ENCODE measurements at regions not wholly inside any gene's neighbourhood (a gene's known extent, or its start where the extent isn't known, plus 50 kb on each side); places are given as distances from the start of the nearest gene placed in this dataset.

DNA sequence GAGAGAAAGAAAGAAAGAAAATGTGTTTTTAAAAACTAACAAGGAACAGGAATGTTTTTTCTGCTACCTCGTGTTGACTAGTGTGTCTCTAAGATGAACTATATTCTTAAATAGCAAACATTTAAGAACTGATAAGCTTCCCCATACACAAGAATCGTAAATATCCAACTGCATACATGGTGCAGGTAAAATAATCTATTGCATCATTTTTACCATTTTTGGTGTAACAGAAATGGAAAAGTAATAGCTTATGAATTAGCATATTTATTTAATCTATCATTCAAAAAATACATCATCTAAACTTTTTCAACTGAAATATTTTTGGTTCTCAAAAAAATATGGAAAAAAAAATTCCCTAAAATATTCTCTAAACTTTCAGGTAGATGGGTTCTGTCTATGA is 59.7 kb upstream of the RAD23B start:
- Histone ChIP-seq H3K27ac (ENCODE audit: low read depth, low read length) (no peak overlapping the region), H3K27me3 (ENCODE audit: control insufficient read depth, insufficient read depth, low read length) (no peaks in the 10 kb centered on the region), H3K4me3 (ENCODE audit: low read depth, low read length) (no peak overlapping the region; the same call in 1 of the 2 replicates), H3K9me3 (ENCODE audit: control insufficient read depth, insufficient read depth, low read length) (no peaks in the 10 kb centered on the region)
- ChIA-PET CTCF (interaction anchor here (1.1 to 4.2 kb wide), 3 partner anchors 19 to 117 kb away, joined by 3 to 37 read pairs (median 3); no protein-coding TSS in a partner anchor), POLR2A (interaction anchor here (0.7 to 1.5 kb wide), 2 partner anchors 29 to 60 kb away, joined by 4 to 7 read pairs; partner anchors contain the start of gene RAD23B)
- DNase-seq (ENCODE audit: low read depth, low spot score), result no peak
- TF ChIP-seq, protein P1, sequence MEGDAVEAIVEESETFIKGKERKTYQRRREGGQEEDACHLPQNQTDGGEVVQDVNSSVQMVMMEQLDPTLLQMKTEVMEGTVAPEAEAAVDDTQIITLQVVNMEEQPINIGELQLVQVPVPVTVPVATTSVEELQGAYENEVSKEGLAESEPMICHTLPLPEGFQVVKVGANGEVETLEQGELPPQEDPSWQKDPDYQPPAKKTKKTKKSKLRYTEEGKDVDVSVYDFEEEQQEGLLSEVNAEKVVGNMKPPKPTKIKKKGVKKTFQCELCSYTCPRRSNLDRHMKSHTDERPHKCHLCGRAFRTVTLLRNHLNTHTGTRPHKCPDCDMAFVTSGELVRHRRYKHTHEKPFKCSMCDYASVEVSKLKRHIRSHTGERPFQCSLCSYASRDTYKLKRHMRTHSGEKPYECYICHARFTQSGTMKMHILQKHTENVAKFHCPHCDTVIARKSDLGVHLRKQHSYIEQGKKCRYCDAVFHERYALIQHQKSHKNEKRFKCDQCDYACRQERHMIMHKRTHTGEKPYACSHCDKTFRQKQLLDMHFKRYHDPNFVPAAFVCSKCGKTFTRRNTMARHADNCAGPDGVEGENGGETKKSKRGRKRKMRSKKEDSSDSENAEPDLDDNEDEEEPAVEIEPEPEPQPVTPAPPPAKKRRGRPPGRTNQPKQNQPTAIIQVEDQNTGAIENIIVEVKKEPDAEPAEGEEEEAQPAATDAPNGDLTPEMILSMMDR (IDR thresholded peaks at IDR 0.05; ENCODE audit: low read depth, low read length), result no peak

DNA sequence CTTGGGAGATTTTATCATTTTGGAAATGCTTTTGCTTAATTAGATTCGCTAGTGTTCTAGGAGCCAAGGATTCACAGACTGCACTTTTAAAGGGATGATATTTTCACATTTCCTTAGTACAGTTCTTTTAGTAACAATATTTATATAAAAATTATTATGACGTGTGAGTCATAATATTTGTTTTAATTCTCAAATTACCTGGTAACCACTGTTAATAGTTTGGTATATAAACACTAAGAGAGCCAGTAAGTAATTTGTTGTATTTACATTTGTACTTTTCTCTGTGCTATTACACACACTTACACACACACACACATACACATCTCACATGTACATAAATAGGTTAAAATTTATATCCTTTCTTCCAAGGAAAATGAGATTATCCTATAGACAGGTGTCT is 58.8 kb upstream of the RAD23B start:
- TF ChIP-seq, protein P1 (IDR thresholded peaks at IDR 0.05; ENCODE audit: low read depth, low read length), result no peak
- DNase-seq (ENCODE audit: low read depth, low spot score), result no peak
- Histone ChIP-seq H3K4me3 (ENCODE audit: low read depth, low read length) (no peak overlapping the region; the same call in 1 of the 2 replicates), H3K27ac (ENCODE audit: low read depth, low read length) (no peak overlapping the region), H3K27me3 (ENCODE audit: control insufficient read depth, insufficient read depth, low read length) (no peaks in the 10 kb centered on the region), H3K9me3 (ENCODE audit: control insufficient read depth, insufficient read depth, low read length) (no peaks in the 10 kb centered on the region)
- ChIA-PET CTCF (interaction anchor here (0.8 kb wide), 1 partner anchor 117 kb away, joined by 5 read pairs; no protein-coding TSS in a partner anchor), POLR2A (no interaction called here)

DNA sequence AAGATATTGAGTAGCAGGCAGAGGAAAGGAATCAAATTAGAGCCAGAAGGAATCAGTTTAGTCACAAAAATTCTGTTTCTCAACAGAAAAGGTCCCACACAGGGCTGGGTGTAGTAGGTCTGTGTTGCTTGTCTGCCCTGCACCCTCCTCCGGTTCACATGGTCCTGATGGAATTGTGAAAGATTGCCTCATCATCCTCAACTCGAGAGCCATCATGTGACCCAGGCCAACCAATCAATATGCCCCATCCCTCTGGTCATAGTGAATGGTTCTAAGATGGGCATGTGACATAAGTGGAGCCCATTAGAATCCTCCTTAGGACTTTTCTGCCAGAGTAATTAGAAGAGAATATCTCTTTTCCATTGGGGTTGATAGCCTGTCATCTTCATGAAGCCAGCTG is 56.7 kb upstream of the RAD23B start:
- Histone ChIP-seq H3K9me3 (ENCODE audit: control insufficient read depth, insufficient read depth, low read length) (no peaks in the 10 kb centered on the region), H3K27ac (ENCODE audit: low read depth, low read length) (no peak overlapping the region), H3K4me3 (ENCODE audit: low read depth, low read length) (no peak overlapping the region), H3K27me3 (ENCODE audit: control insufficient read depth, insufficient read depth, low read length) (no peaks in the 10 kb centered on the region)
- TF ChIP-seq, protein P1 (IDR thresholded peaks at IDR 0.05; ENCODE audit: low read depth, low read length), result no peak
- ChIA-PET POLR2A (no interaction called here), CTCF (interaction anchor here (1.2 to 1.8 kb wide), 2 partner anchors 13 to 115 kb away, joined by 5 read pairs; no protein-coding TSS in a partner anchor)
- no peak for DNase-seq (ENCODE audit: low read depth, low spot score)

DNA sequence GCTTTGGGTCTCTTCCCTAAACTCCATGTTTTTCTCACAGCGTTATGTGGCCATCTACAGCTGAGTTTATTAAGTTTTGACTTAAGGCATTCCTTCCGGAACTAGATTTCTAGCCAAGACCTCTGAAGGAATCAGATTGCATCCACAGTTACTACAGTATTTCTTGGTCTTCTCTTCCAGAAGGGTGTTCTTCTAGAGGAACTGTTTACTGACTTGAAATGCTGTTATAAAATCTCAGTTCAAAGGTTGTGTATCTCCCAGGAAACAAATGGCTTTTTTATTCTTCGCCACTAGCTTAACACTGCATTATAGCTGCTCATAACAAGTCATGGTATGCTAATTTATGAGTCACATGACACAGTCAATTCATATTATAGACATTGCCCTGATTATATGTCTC is 55.3 kb upstream of the RAD23B start:
- CTCF ChIA-PET, result interaction anchor here (0.7 to 2.0 kb wide), 4 partner anchors 12 to 113 kb away, joined by 4 to 5 read pairs (median 5); no protein-coding TSS in a partner anchor
- H3K27ac ChIP-seq (ENCODE audit: low read depth, low read length), result no peak overlapping the region
- no peak overlapping the region for H3K4me3 ChIP-seq (ENCODE audit: low read depth, low read length)
- POLR2A ChIA-PET, result interaction anchor here (0.6 kb wide), 1 partner anchor 1217 kb away, joined by 3 read pairs; no protein-coding TSS in a partner anchor
- TF ChIP-seq, protein P1 (IDR thresholded peaks at IDR 0.05; ENCODE audit: low read depth, low read length), result no peak
- H3K27me3 ChIP-seq (ENCODE audit: control insufficient read depth, insufficient read depth, low read length), result no peaks in the 10 kb centered on the region
- no peak for DNase-seq (ENCODE audit: low read depth, low spot score)
- no peaks in the 10 kb centered on the region for H3K9me3 ChIP-seq (ENCODE audit: control insufficient read depth, insufficient read depth, low read length)

DNA sequence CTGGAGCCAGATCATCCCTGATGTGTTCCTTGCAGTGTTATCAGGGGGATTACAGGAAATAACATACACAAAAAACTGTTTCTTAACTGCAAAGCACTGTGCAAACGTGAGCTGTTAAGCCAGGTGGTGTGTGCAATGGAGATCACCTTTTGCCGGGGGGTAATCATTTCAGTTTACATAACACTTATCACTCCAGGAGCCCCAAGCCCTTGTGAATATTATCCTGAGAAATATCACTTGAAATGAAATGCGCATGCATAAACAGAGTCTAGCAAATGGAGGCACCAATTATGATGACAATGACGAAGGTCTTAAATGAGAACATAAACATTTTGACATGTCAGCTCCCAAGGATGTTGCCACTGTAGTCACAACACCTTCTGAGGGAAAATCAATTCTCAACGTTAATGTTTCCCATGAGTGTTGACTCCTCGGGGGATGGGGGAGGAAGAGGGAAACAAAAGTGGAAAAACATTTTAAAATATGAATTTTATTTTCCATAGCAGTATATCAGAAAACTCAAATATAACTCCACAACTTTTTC is 54.5 kb upstream of the RAD23B start:
- Histone ChIP-seq H3K4me3 (ENCODE audit: low read depth, low read length) (no peak overlapping the region), H3K27ac (ENCODE audit: low read depth, low read length) (no peak overlapping the region), H3K9me3 (ENCODE audit: control insufficient read depth, insufficient read depth, low read length) (no peaks in the 10 kb centered on the region), H3K27me3 (ENCODE audit: control insufficient read depth, insufficient read depth, low read length) (no peaks in the 10 kb centered on the region)
- TF ChIP-seq, protein P1 (IDR thresholded peaks at IDR 0.05; ENCODE audit: low read depth, low read length), result no peak
- no peak for DNase-seq (ENCODE audit: low read depth, low spot score)
- ChIA-PET POLR2A (no interaction called here), CTCF (interaction anchor here (1.0 to 2.0 kb wide), 2 partner anchors 24 to 113 kb away, joined by 4 to 5 read pairs; no protein-coding TSS in a partner anchor)

All from AG04450 (cell line).